Type B pancreatic cell (in vitro differentiated cells): ENCODE measurements at regions not wholly inside any gene's neighbourhood (a gene's known extent, or its start where the extent isn't known, plus 50 kb on each side); places are given as distances from the start of the nearest gene placed in this dataset.

ENCODE experiments used
- DNase-seq: peaks from one replicate; pipeline ENCODE4 v3.0.0; 2021; ENCODE audit warnings: mixed read lengths; ENCODE audit not compliant: unreplicated experiment; ENCODE audit errors: extremely low spot score
- H3K27ac Mint-ChIP-seq: 2 replicates; pipeline ENCODE4 v1.8.0; 2021; ENCODE audit warnings: mild to moderate bottlenecking, mixed read lengths
- H3K27me3 Mint-ChIP-seq: 2 replicates; pipeline ENCODE4 v1.8.0; 2021; ENCODE audit warnings: mixed read lengths
- H3K36me3 Mint-ChIP-seq: 2 replicates; pipeline ENCODE4 v1.8.0; 2021; ENCODE audit warnings: mixed read lengths
- H3K4me1 Mint-ChIP-seq: one replicate; pipeline ENCODE4 v1.8.0; 2021; ENCODE audit warnings: mixed read lengths; ENCODE audit not compliant: unreplicated experiment
- H3K4me3 Mint-ChIP-seq: 2 replicates; pipeline ENCODE4 v1.8.0; 2021; ENCODE audit warnings: mild to moderate bottlenecking, mixed read lengths
- H3K9me3 Mint-ChIP-seq: 2 replicates; pipeline ENCODE4 v1.8.0; 2021; ENCODE audit warnings: mixed read lengths
- TF ChIP-seq, protein P1 (sequence below): fragments of 200-600 bp; sonication (generic); conservative IDR thresholded peaks from 2 replicates; pipeline ENCODE4 v1.5.0; 2021; ENCODE audit warnings: antibody characterized with exemption, mild to moderate bottlenecking

DNA sequence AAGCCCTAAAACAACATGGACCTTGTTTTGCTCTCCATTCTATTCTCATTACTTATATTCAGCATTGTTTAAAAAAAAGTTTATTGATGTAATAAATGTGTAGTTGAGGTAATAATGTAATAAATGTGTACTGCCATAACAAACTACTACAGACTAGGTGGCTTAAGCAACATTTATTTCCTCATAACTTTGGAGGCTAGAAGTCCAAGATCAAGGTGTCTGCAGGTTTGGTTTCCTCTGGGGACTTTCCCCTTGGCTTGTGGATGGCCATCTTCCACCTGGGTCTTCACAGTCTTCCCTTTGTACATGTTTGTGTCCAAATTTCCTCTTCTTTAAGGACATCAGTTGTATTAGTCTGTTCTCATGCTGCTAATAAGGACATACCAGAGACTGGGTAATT, 93.1 kb downstream of the LMO4 start:
- H3K4me3 Mint-ChIP-seq = no peak overlapping the region
- no peak for DNase-seq
- H3K9me3 Mint-ChIP-seq = peaks cover 9% of the 10 kb centered on the region
- H3K36me3 Mint-ChIP-seq = no peaks in the 10 kb centered on the region
- TF ChIP-seq, protein P1, sequence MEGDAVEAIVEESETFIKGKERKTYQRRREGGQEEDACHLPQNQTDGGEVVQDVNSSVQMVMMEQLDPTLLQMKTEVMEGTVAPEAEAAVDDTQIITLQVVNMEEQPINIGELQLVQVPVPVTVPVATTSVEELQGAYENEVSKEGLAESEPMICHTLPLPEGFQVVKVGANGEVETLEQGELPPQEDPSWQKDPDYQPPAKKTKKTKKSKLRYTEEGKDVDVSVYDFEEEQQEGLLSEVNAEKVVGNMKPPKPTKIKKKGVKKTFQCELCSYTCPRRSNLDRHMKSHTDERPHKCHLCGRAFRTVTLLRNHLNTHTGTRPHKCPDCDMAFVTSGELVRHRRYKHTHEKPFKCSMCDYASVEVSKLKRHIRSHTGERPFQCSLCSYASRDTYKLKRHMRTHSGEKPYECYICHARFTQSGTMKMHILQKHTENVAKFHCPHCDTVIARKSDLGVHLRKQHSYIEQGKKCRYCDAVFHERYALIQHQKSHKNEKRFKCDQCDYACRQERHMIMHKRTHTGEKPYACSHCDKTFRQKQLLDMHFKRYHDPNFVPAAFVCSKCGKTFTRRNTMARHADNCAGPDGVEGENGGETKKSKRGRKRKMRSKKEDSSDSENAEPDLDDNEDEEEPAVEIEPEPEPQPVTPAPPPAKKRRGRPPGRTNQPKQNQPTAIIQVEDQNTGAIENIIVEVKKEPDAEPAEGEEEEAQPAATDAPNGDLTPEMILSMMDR = no peak
- peaks cover 17% of the 10 kb centered on the region for H3K4me1 Mint-ChIP-seq
- H3K27me3 Mint-ChIP-seq = no peaks in the 10 kb centered on the region
- H3K27ac Mint-ChIP-seq = no peak overlapping the region

DNA sequence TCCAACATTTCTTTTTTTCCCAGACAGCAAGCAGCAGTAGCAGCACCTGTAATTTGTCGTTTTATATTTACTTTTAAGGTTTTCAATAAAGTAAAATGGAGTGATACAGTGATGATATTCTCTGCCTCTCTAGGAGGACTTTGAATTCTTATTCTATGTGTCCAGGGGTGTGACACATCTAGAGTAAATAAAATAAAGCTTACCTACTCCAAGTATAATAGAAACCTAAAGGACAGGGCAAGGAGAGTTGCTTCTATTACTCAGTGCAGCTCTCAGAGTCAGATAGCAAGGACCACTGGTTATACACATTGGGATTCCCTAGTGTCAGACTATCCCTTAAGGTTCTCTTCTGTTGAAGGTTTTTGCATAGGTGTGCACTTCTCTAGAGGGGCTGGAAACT, 95.9 kb downstream of the LMO4 start:
- peaks cover 9% of the 10 kb centered on the region for H3K9me3 Mint-ChIP-seq
- no peak for DNase-seq
- H3K4me1 Mint-ChIP-seq = peaks cover 27% of the 10 kb centered on the region
- H3K27me3 Mint-ChIP-seq = no peaks in the 10 kb centered on the region
- H3K36me3 Mint-ChIP-seq = no peaks in the 10 kb centered on the region
- H3K4me3 Mint-ChIP-seq = no peak overlapping the region
- TF ChIP-seq, protein P1 = no peak
- H3K27ac Mint-ChIP-seq = no peak overlapping the region

- DNase-seq = no peak
- no peaks in the 10 kb centered on the region for H3K27me3 Mint-ChIP-seq
- no peaks in the 10 kb centered on the region for H3K36me3 Mint-ChIP-seq
Measured at GRCh38 chr1:87426463-87427249, 98.0 kb downstream of the LMO4 start.

DNA sequence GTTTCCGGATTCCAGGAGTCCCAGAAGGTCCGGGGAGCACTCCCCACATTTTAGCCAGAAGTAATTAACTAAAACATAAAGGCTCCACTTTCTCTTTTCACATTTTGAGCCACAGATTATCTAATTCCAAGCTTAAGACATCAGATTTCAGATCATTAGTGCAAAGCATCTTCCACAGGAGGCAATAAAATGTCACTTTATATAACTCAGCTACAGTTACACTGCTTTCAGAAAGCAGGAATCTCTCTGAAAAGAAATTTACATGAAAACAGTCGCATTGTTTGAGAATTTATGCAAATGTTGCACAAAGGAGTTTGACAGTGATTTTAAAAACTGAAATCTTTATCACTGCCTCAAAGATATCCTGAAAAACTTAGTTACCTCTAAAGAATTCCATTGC, 99.7 kb downstream of the LMO4 start:
- TF ChIP-seq, protein P1 = no peak
- H3K36me3 Mint-ChIP-seq = no peaks in the 10 kb centered on the region
- DNase-seq = no peak
- H3K4me1 Mint-ChIP-seq = peaks cover 23% of the 10 kb centered on the region
- H3K9me3 Mint-ChIP-seq = no peaks in the 10 kb centered on the region
- H3K4me3 Mint-ChIP-seq = no peak overlapping the region
- no peak overlapping the region for H3K27ac Mint-ChIP-seq
- no peaks in the 10 kb centered on the region for H3K27me3 Mint-ChIP-seq

More at GRCh38 chr1:87426463-87427249, 98.0 kb downstream of the LMO4 start:
- Mint-ChIP-seq H3K27ac (no peak overlapping the region), H3K4me1 (peaks cover 23% of the 10 kb centered on the region), H3K9me3 (peaks cover 5% of the 10 kb centered on the region), H3K4me3 (no peak overlapping the region)
- TF ChIP-seq, protein P1 = no peak

DNA sequence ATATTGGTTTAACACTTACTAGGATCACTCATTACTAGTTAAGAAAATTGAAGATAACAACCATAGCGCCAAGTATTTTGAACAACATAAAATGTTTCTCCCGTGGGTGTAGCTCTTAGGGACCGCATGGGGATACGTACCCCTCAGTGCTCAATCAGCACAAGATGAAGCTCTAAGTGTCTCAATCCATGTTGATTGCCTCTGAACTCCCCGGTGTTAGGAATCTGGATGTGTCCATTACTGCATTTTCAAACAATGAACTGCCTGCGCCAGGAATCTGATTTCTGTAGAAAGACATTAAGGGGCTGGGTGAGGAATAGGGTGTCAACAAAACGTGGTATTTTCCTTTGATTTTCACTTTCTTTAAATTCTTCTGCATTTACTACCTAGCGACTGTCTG, 100.2 kb downstream of the LMO4 start:
- Mint-ChIP-seq H3K9me3 (no peaks in the 10 kb centered on the region), H3K4me1 (peaks cover 23% of the 10 kb centered on the region), H3K4me3 (no peak overlapping the region), H3K27me3 (no peaks in the 10 kb centered on the region), H3K36me3 (no peaks in the 10 kb centered on the region), H3K27ac (no peak overlapping the region)
- DNase-seq = no peak
- TF ChIP-seq, protein P1 = no peak
